HG02938 (cell line): ENCODE measurements at regions not wholly inside any gene's neighbourhood (a gene's known extent, or its start where the extent isn't known, plus 50 kb on each side); places are given as distances from the start of the nearest gene placed in this dataset.
"Not testable (repeated sequence)": the region's sequence is repeated elsewhere in the genome, so short reads cannot be mapped to it uniquely, and the experiment has no call there.

ENCODE experiments used
- ATAC-seq: cut with Tn5 transposase; IDR thresholded peaks from one replicate; pipeline ENCODE4 v1.9.1; 2021; ENCODE audit warnings: mild to moderate bottlenecking, moderate library complexity; ENCODE audit not compliant: unreplicated experiment

DNA sequence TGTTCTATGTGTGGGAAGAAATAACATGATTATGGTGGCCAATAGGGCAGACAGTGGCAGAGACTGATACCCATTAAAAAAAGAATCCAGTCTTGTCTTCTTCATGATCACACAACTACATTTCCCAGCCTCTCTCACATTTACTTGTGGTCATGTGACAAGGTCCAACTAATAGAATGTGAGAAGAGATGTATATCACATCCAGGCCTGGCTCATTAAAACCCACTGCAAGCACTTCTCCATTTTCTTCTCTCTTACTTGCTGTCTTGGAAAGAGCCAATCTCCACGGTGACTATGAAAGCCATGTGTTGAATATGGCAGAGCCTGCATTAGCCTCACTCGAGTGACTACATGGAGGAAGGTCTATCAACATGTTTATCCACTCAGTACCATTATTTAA, 306.2 kb upstream of the ZEB2 start:
- no peak for ATAC-seq

DNA sequence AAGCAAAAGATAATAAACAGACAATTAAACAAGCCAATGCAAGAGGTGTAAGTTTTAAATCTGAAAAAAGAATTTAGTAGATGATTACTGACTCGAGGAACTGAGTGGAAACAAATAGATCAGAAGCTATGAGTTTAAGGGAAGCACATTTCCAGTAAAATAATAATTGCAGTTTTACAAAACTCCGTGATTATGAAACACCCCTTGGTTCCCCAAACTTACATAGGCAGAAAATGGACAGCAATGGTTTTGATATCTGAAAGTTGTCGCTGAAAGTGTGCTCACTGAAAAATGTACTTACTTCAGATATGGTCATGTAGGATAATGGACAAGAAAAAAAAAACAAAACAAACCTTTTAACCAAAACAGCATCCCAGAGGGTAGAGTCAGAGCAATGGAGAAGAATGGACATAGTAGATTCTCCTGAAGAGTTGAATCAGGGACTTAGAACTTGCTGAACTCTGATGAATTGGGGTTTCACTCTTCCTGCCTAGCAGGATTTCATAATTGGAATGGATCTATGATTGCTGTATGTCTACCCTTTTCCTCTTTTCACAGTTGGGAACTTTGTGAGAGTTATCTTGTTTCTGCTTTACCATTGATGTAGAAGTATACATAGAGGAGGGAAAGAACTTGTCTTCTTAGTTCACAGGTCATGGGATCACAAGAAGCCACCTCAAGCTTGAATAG, 305.6 kb upstream of the ZEB2 start:
- ATAC-seq: no peak

DNA sequence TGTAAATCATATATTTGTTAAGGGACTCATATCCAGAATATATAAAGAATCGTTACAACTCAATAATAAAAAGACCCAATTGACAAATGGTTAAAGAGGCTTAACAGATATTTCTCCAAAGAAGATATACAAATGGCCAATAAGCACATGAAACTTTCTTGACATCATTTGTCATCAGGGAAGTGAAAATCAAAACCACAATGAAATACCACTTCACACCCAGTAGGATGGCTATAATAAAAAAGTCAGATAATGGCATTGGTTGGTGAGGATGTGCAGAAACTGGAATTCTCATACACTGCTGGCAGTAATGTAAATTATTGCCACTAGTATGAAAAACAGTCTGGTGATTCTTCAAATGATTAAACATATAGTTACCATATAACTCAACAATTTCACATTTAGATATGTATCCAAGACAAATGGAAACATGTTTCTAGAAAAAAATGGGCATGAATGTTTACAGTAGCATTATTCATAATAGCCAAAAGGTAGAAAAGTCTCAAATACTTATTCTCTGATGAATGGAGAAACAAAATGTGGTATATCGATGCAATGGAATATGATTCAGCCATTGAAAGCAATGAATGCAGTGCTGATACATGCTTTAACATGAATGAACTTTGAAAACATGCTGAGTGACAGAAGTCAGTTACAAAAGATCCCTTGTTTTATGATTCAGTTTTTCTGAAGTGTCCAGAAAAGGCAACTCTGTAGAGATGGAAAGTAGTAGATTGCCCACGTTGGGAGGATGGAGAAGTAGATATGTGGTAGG, 304.6 kb upstream of the ZEB2 start:
- no peak for ATAC-seq

DNA sequence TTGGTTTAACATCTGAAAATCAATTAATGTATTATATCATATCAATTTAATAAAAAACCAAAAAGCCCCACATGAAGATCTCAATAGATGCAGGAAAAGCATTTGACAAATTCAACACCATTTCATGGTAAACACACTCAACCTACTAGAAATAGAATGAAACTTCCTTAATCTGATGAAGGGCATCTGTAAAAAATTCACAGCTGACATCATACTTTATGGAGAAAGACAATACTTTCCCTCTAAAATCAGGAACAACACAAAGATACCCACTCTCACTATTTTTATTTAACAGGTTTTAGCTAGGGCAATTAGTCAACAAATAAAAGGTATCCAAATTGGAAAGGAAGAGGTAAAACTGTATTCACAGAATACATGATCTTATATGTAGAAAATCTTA, 303.0 kb upstream of the ZEB2 start:
- no peak for ATAC-seq

DNA sequence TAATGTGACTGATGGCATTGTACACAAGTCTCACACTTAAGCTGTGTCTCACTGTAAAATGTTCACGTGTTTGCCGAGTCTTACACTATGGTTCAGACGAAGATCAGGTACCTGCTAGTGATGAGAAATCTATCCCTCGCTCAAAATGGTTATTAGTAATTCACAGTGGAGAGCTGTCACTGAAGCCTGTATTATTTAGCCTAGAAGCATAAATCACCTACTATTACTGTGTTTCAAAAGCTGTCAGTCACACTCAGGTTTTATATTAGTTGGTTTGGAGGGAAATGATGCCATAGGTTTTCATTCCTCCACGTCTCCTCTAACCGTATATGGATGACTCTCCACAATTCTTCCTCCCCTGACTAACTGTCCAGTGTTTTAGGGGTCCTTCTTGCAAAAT, 292.4 kb upstream of the ZEB2 start:
- ATAC-seq: no peak

DNA sequence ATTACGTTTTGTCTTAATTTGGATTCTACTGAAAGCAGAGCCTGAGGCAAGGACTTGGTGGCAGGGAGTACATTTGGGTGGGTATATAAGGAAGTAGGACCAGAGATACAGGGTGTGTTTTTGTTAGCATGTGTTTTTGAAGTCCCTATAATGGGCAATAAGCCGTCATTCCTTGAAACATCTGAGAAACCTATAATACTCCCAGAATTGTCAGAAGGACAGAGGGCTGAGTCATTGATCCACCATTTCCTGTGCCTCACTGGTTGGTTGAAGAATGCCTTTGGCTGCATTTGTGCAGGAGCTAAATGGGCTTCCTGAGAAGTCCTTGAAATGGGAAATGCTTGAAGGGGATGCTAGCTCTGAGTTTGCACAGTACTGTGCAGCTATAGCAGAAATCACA, 281.8 kb upstream of the ZEB2 start:
- no peak for ATAC-seq

DNA sequence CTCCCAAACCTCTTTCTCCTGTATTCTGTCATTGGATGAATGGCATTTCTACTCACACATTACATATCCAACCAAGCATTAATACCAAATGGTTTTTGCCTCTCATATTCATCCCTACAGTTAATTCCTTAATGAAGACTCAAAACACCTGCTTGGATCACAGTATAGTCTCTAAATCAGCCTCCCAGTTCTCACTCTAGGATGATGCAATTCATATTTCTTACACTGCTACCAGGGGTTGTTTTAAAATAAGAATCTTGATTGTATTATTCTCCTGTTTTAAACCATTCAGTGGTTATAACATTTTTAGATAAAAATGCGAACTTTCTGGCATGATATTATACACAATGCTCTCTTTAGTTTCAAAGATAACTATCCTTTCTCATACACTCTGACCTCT, 281.4 kb upstream of the ZEB2 start:
- no peak for ATAC-seq

DNA sequence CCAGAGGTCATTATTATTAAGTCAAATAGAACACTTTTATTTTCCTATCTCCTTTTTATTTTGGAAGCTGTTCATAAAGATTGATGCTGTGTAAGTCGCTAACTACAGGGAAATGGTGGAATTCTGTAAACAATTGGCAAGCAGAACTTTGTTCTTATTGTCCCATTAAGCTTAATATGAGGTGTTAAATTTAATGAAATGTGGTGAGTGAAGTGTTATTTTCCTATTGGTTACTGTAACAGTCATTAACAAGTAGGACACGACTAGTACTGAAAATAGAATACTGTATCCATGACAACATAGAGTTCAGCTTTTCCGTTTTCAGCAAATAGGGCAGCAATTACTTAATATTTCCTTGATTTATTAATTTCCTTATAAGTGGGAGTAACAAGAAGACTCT, 279.1 kb upstream of the ZEB2 start:
- no peak for ATAC-seq

DNA sequence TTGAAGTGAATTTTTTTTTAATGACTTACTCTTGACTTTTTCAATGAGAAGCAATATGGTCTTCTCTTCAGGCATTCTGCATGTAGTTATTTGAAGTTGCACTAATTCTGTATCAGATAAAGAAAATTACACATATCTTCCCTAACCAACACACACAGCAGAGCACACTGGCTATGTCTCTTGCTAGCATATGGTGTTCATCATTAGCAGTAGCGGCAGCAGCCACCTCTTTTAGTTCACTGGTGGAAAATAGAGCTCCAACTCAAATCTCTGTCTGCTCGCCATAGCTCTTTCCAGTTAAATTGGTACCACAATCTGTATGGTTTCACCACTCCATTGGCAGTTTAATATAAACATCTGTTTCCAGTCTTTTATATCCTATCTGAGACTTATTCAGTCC, 278.1 kb upstream of the ZEB2 start:
- ATAC-seq: no peak

DNA sequence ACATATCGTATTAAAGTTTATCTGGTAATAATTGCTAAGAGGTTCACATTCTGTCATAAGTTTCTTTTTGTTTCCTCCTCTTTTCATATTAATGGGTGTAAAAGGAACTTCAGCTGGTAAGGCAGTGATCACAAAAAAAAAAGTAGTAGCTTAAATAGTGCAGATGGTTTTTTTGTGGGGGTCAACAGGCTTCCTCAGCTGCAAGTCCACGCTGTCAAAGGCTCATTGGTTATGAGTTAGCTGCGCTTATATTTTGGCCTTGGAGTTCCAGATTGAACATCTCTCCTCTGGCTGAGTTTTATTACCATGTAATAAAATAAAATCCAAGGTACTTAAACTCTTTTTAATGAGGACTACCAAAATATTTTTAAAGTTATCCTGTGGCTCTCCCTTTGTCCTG, 277.0 kb upstream of the ZEB2 start:
- no peak for ATAC-seq

DNA sequence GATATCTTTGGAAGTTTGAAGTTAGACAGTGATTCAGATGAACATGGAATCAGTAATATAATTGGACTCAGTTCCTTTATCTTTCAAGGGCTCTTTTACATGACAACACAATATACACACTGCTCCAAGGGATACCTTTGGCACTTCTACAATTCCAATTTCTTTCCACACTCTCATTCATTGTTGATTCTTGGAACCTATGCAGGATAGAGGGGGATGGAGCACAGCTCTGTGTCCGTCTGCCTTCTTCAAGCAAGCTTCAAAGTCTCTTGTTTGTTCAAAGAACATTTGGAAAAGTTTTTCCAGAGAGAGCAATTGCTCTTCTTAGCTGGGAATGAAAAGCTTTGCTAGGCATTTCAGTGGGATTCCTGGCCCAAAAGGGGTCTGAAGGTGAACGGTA, 276.2 kb upstream of the ZEB2 start:
- ATAC-seq: no peak

DNA sequence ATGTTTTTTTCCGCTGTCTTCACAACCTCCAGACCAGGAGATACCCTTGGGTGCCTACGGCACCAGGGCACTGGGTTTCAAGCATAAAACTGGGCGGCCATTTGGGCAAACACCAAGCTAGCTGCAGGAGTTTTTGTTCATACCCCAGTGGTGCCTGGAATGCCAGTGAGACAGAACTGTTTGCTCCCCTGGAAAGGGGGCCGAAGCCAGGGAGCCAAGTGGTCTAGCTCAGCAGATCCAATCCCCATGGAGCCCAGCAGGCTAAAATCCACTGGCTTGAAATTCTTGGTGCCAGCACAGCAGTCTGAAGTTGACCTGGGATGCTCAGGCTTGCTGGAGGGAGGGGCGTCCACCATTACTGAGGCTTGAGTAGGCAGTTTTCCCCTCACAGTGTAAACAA, 265.3 kb upstream of the ZEB2 start:
- ATAC-seq: no peak

DNA sequence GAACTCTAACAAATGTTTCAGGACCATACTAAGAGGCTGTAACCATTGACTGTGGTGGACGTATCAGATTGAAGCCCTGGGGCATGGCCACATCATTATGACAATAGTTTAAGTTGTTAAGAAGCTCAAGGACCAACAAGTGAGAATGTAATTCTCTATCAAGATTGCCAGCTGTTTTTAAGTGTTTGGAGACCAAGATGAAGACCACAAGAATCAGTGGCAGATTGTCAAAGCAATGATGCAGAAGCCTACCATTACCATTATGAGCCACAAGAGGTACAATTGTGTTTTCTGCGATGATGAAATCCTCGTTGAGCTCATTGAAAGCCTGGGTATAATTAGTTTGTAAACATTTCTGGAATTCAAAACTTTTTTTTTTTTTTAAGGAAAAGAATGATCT, 261.1 kb upstream of the ZEB2 start:
- no peak for ATAC-seq

DNA sequence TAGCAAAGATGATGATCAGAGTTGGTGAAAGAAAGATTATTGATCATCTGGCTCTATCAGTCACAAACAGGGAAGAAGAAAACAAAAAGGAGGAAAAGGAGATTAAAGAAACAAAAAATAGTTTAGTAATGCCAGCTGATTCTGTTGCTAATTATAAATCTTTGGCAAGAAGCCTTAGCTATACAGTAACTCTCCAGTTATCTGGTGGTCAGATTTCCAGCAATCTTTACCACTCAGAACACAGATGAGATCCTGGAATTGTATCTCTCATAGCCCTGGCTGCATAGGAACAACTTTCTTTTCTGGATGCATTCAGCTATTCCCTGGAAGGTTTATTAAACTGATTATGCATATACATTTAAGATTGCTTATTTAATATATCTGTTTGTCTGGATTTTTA, 256.8 kb upstream of the ZEB2 start:
- ATAC-seq: no peak

DNA sequence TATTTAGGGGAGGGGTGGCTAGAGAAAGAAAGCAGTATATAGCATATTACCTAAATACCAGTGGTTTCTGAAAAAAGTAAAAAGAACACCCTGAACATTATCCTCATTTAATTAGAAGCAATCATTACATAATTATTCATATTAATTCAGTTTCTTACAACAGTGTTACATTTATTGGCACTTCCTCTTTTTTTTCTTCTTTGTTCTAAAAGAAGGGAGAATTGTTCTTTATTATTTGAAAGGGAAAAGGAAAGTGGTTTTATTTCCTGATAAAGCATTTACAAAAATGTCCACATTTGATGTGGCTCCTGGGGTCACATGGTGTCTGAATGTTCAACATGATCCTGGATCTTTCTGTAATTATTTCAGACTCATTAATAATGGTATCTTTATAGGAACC, 254.9 kb upstream of the ZEB2 start:
- ATAC-seq: no peak

DNA sequence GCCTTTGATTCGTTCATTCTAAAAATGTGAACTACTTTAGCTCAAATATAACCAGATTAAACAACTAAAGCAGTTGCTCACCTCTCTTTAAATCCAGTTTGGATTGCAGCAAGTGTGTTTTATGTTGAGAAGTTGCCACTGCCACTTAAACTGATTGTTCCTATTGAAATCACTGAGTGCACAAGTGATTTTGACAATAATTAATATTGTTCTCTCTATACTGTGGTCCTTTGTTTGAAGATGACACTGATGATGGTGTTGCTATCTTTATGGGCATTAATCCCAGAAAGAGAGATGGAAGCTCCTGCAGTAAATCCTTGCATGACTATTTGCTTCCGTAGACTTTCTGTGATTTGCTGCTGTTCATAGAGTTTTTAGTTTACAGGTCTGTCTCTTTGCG, 251.4 kb upstream of the ZEB2 start:
- ATAC-seq: no peak

DNA sequence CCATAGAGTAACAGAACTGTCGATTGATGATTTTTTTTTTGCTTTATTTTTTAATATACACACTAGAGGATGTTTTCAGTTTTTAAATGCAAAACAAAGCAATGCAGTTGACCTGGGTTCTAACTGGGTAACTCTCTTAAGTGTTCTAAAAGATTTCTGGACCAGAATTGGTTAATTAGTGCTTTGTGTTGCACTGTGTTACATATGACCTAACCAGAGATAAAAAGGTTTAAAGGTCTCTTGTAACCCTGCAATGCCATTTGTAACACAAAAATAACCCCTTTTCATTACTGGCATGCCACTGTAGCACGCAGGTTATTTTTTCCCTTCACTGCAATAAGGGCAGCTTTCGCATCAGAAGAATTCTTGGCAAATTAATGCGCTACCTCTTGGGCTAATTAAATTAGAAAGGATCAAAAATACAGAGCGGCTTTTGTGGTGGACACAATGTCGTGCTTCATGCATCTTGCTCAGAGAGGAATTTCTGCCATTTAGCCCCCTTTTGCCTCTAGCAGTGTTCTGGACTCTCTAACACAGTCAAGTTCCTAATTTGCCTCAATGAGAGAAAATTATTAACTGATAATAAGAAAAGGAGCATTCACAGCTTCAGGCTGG, 250.8 kb upstream of the ZEB2 start:
- ATAC-seq: no peak

DNA sequence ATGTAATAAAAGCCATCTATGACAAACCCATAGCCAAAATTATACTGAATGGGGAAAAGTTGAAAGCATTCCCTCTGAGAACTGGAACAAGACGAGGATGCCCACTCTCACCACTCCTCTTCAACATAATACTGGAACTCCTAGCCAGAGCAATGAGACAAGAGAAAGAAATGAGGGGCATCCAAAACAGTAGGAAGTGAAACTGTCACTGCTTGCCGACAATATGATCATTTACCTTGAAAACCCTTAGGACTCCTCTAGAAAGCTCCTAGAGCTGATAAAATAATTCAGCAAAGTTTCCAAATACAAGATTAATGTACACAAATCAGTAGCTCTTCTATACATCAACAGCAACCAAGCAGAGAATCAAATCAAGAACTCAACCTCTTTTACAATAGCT, 241.0 kb upstream of the ZEB2 start:
- ATAC-seq: not testable (repeated sequence)

DNA sequence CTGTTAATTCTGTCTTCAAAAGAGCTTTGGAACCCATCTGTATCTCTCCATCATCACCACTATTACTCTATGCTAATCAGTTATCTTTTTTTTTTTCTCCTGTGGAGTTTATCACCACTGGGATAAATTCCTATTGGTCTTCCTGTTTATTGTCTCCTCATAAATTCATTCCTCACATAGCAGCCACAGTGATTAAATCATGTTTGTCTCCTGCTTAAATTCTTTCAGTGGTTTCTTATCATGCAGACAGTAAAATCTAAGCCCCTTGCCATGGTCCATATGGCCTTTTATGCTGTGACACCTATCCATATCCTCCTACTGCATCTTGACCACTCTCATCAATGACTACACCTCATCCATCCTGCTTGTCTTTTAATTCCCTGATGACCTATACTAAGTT, 239.8 kb upstream of the ZEB2 start:
- ATAC-seq: no peak

DNA sequence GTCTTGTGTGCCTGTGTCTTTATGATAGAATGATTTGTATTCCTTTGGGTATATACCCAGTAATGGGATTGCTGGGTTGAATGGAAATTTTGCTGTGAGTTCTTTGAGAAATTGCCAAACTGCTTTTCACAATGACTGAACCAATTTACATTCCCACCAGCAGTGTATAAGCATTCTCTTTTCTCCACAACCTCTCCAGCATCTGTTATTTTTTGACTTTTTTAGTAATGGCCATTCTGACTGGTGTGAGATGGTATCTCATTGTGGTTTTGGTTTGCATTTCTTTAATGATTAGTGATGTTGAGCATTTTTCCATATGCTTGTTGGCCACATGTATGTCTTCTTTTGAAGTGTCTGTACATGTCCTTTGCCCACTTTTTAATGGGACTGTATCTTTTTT, 238.3 kb upstream of the ZEB2 start:
- ATAC-seq: not testable (repeated sequence)

DNA sequence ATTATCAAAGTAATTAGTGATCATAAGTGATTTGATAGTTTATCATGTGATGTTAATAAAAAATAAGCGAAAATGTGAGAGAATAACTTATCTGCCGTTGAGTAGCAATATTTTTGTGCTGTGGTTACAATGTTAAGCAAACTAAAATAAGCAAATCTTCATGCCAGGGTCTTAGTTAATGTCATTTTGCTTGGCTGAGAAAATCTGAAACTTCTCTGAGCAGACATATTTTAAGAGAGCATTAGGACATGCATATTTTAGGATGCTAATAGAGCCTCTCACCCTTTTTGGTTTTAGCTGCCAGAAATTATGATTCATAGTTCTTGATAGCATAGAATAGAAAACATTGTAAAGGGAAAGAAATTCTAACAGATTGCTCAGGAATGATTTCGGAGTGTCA, 233.5 kb upstream of the ZEB2 start:
- ATAC-seq: no peak

DNA sequence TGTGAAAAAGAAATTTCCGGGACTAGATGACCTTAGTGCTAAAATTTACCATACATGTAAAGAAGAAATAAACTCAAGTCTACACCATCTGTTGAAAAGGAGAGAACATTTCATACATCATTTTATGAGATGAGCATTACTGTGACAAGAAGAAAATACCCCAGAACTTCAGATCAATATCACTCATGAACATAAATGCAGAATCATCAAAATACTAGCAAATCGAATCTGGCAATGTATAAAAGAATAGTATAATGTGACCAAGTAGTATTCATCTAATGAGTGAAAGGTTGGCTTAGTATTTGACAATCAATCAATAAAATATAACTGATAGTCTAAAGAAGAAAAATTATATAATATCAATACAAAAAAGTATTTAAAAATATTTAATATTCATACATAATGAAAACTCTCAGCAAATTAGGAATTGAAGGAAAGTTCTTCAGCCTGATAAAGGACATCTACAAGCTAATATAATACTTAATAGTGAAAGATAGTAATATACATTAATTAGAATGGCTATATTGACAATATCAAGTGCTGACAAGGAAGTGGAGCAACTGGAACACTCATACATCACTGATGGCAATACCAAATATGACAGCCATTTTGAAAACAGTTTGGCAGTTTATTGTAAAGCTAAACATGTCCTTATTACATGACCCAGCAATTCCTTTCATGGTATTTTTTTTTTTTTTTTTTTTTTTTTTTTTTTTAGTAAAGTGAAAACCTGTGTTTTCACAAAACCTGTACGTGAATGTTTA, 231.4 kb upstream of the ZEB2 start:
- no peak for ATAC-seq
